CD4-positive, alpha-beta T cell (primary cell): ENCODE measurements at regions not wholly inside any gene's neighbourhood (a gene's known extent, or its start where the extent isn't known, plus 50 kb on each side); places are given as distances from the start of the nearest gene placed in this dataset.

Source experiments
- ATAC-seq: fragments of 200-7000 bp; cut with Tn5 transposase; one replicate; pipeline ENCODE4 v1.10.0; 2022; ENCODE audit warnings: mild to moderate bottlenecking; ENCODE audit not compliant: poor library complexity
- CTCF ChIA-PET: fragments of 350-600 bp; sonication (Branson Sonifier 250); formaldehyde crosslinking; loops from one replicate; lab custom pipeline; 2021; ENCODE audit warnings: antibody characterized with exemption, inconsistent platforms; lab: Charles Lee
- POLR2A ChIA-PET: fragments of 350-600 bp; sonication (Branson Sonifier 250); formaldehyde crosslinking; loops from one replicate; lab custom pipeline; 2021; ENCODE audit warnings: antibody characterized with exemption, inconsistent platforms; lab: Charles Lee
- DNase-seq, 14 experiments: peaks; one replicate each; pipeline ENCODE4 v3.0.0-alpha.2; 2013 to 2020; ENCODE audit warnings: mixed read lengths in 2 of 14
- H3K27ac ChIP-seq, 2 donors: one replicate each; pipeline versions ENCODE4 v1.5.1 to v1.7.0; 2013; ENCODE audit warnings: low read length in 2 of 2, low read depth in 1 of 2, mild to moderate bottlenecking in 1 of 2
- H3K27me3 ChIP-seq, 2 experiments: 1 replicate in 1 of 2; 2 replicates in 1 of 2; pipeline versions ENCODE4 v1.6.1 to v1.7.0; 2013; ENCODE audit warnings: low read length in 2 of 2, control low read depth in 1 of 2, mild to moderate bottlenecking in 1 of 2, moderate library complexity in 1 of 2; ENCODE audit not compliant: insufficient read depth in 2 of 2, control insufficient read depth in 1 of 2
- H3K36me3 ChIP-seq: one replicate; pipeline ENCODE4 v1.6.1; 2013; ENCODE audit warnings: low read length, control low read depth; ENCODE audit not compliant: insufficient read depth
- H3K4me1 ChIP-seq: one replicate; pipeline ENCODE4 v1.6.1; 2013; ENCODE audit warnings: low read length, control low read depth; ENCODE audit not compliant: insufficient read depth
- H3K4me3 ChIP-seq: one replicate; pipeline ENCODE4 v1.5.1; 2013; ENCODE audit warnings: mild to moderate bottlenecking, low read length, moderate library complexity
- H3K9me3 ChIP-seq, 2 experiments: 1 replicate in 1 of 2; 2 replicates in 1 of 2; pipeline versions ENCODE4 v1.6.1 to v1.7.0; 2013; ENCODE audit warnings: low read length in 2 of 2, mild to moderate bottlenecking in 2 of 2, control low read depth in 1 of 2, moderate library complexity in 1 of 2; ENCODE audit not compliant: control insufficient read depth in 1 of 2, insufficient read depth in 1 of 2
- H3K27ac Mint-ChIP-seq: one replicate; pipeline ENCODE4 v1.8.0; 2020; ENCODE audit warnings: mixed read lengths
- H3K27me3 Mint-ChIP-seq: one replicate; pipeline ENCODE4 v1.8.0; 2021; ENCODE audit warnings: mixed read lengths
- H3K36me3 Mint-ChIP-seq: one replicate; pipeline ENCODE4 v1.8.0; 2021; ENCODE audit warnings: low read depth, mixed read lengths
- H3K4me1 Mint-ChIP-seq: one replicate; pipeline ENCODE4 v1.8.0; 2021; ENCODE audit warnings: low read depth, mixed read lengths
- H3K4me3 Mint-ChIP-seq: one replicate; pipeline ENCODE4 v1.8.0; 2020; ENCODE audit warnings: mild to moderate bottlenecking, mixed read lengths
- H3K9me3 Mint-ChIP-seq: one replicate; pipeline ENCODE4 v1.8.0; 2020; ENCODE audit warnings: mixed read lengths
- CTCF ChIP-seq: fragments of 200-600 bp; IDR thresholded peaks from one replicate; pipeline ENCODE4 v1.8.0; 2022; ENCODE audit warnings: antibody characterized with exemption, mild to moderate bottlenecking
- intact Hi-C, 2 experiments: fragments of 100-400 bp; cut with DNase I in 1 of 2; cut with micrococcal nuclease in 1 of 2; formaldehyde crosslinking; loops; one replicate each; pipeline versions ENCODE4 v1.15.1 to v1.9.0; 2023 to 2025; cut with DNase I, micrococcal nuclease

- intact Hi-C loops = no loop called here
- H3K4me3 ChIP-seq = no peak overlapping the region
- CTCF ChIA-PET = no interaction called here
- no peaks in the 10 kb centered on the region for H3K4me1 Mint-ChIP-seq
- POLR2A ChIA-PET = no interaction called here
- no peak overlapping the region for H3K4me3 Mint-ChIP-seq
- TF ChIP-seq CTCF = no peak
- DNase-seq = no peak
- no peaks in the 10 kb centered on the region for H3K9me3 ChIP-seq
- no peaks in the 10 kb centered on the region for H3K27me3 Mint-ChIP-seq
- H3K27me3 ChIP-seq = no peaks in the 10 kb centered on the region
- H3K9me3 Mint-ChIP-seq = no peaks in the 10 kb centered on the region
- no peaks in the 10 kb centered on the region for H3K4me1 ChIP-seq
- H3K36me3 Mint-ChIP-seq = no peaks in the 10 kb centered on the region
- H3K27ac ChIP-seq = no peak overlapping the region
- no peaks in the 10 kb centered on the region for H3K36me3 ChIP-seq
- no peak for ATAC-seq
- H3K27ac Mint-ChIP-seq = no peak overlapping the region
These were observed 1993.1 kb upstream of the CELF4 start for GRCh38 chr18:39558658-39559057.

- no peaks in the 10 kb centered on the region for H3K9me3 ChIP-seq
- Mint-ChIP-seq H3K9me3 (no peaks in the 10 kb centered on the region), H3K36me3 (no peaks in the 10 kb centered on the region), H3K4me1 (no peaks in the 10 kb centered on the region), H3K27me3 (no peaks in the 10 kb centered on the region), H3K4me3 (no peak overlapping the region), H3K27ac (no peak overlapping the region)
- DNase-seq = no peak
- H3K4me1 ChIP-seq = no peaks in the 10 kb centered on the region
- intact Hi-C loops = no loop called here
- no peaks in the 10 kb centered on the region for H3K27me3 ChIP-seq
- TF ChIP-seq CTCF = no peak
- H3K4me3 ChIP-seq = no peak overlapping the region
- ChIA-PET POLR2A (no interaction called here), CTCF (no interaction called here)
- no peaks in the 10 kb centered on the region for H3K36me3 ChIP-seq
- H3K27ac ChIP-seq = no peak overlapping the region
- no peak for ATAC-seq
These were observed 1989.9 kb upstream of the CELF4 start for GRCh38 chr18:39555496-39555895.

- Histone ChIP-seq H3K27ac (no peak overlapping the region), H3K36me3 (no peaks in the 10 kb centered on the region), H3K27me3 (no peaks in the 10 kb centered on the region), H3K9me3 (no peaks in the 10 kb centered on the region), H3K4me1 (no peaks in the 10 kb centered on the region), H3K4me3 (no peak overlapping the region)
- Mint-ChIP-seq H3K27me3 (no peaks in the 10 kb centered on the region), H3K9me3 (peaks cover 3% of the 10 kb centered on the region), H3K27ac (no peak overlapping the region), H3K4me3 (no peak overlapping the region), H3K36me3 (no peaks in the 10 kb centered on the region), H3K4me1 (no peaks in the 10 kb centered on the region)
- POLR2A ChIA-PET = no interaction called here
- ATAC-seq = no peak
- CTCF ChIA-PET = no interaction called here
- intact Hi-C loops = no loop called here
- no peak for TF ChIP-seq CTCF
- DNase-seq = no peak
These were observed 1985.1 kb upstream of the CELF4 start for GRCh38 chr18:39550701-39551100.
